HCT116 (cell line): ENCODE measurements at regions not wholly inside any gene's neighbourhood (a gene's known extent, or its start where the extent isn't known, plus 50 kb on each side); places are given as distances from the start of the nearest gene placed in this dataset.

Source experiments
- ATAC-seq: fragments of 200-7000 bp; cut with Tn5 transposase; 2 replicates; pipeline ENCODE4 v1.9.1; 2020; ENCODE audit warnings: mild to moderate bottlenecking, moderate library complexity
- BruUV-seq: library from RNA; stranded (reverse); fragments of 400-500 nt; replicated peaks from 2 replicates; lab custom pipeline; 2021; lab: Mats Ljungman, UMichigan
- CTCF ChIA-PET: fragments of 300-600 bp; sonication (Branson Sonifier 250); formaldehyde crosslinking; loops from one replicate; lab custom pipeline; 2021; ENCODE audit warnings: antibody characterized with exemption; lab: Charles Lee
- POLR2A ChIA-PET: fragments of 300-600, 350-600 bp; sonication (Branson Sonifier 250); formaldehyde crosslinking; loops from one replicate; lab custom pipeline; 2021; ENCODE audit warnings: antibody characterized with exemption; lab: Charles Lee
- RAD21 ChIA-PET, 2 experiments: fragments of 300-600 bp; sonication (Branson Sonifier 250); formaldehyde crosslinking; loops; one replicate each; lab custom pipeline; 2023; ENCODE audit warnings: low total read pairs in 2 of 2; ENCODE audit not compliant: uncharacterized antibody in 2 of 2, unreplicated experiment in 2 of 2, low non-redundant PET in 1 of 2; lab: Charles Lee
- DNase-seq: peaks from one replicate; pipeline ENCODE4 v3.0.0-alpha.2; 2010; ENCODE audit warnings: low read depth, low spot score
- H2AFZ ChIP-seq: fragments of 200-600 bp; shearing (Covaris generic), sonication (generic); 2 replicates; pipeline ENCODE4 v1.6.1; 2017; ENCODE audit warnings: low read depth, mixed run types, mixed read lengths, antibody characterized with exemption, low read length; ENCODE audit not compliant: poor library complexity, severe bottlenecking
- H3K27ac ChIP-seq: 2 replicates; pipeline ENCODE4 v1.5.1; 2012; ENCODE audit warnings: low read depth, low read length
- H3K27me3 ChIP-seq: fragments of 200-600 bp; sonication (generic); 2 replicates; pipeline ENCODE4 v1.6.1; 2016; ENCODE audit warnings: mixed run types, low read length, mixed read lengths; ENCODE audit not compliant: insufficient read depth
- H3K36me3 ChIP-seq, 2 experiments: fragments of 200-500 bp in 1 of 2; fragments of 200-600 bp in 1 of 2; sonication (Bioruptor generic) in 1 of 2; sonication (generic) in 1 of 2; 2 replicates each; pipeline versions ENCODE4 v1.5.1 to v1.6.1; 2014 to 2016; ENCODE audit warnings: low read length in 2 of 2, inconsistent platforms in 1 of 2, mixed read lengths in 1 of 2, mixed run types in 1 of 2; ENCODE audit not compliant: insufficient read depth in 2 of 2, control insufficient read depth in 1 of 2
- H3K4me1 ChIP-seq, 2 experiments: fragments of 200-600 bp in 1 of 2; sonication (generic) in 1 of 2; 2 replicates each; pipeline versions ENCODE4 v1.5.1 to v1.6.1; 2012 to 2017; ENCODE audit warnings: low read length in 2 of 2, inconsistent platforms in 1 of 2, mild to moderate bottlenecking in 1 of 2, mixed read lengths in 1 of 2, mixed run types in 1 of 2, moderate library complexity in 1 of 2; ENCODE audit not compliant: insufficient read depth in 2 of 2, control insufficient read depth in 1 of 2
- H3K4me2 ChIP-seq: fragments of 200-600 bp; sonication (generic); 2 replicates; pipeline ENCODE4 v1.6.1; 2017; ENCODE audit warnings: mixed run types, low read length, mixed read lengths
- H3K4me3 ChIP-seq, 2 experiments: fragments of 200-600 bp in 1 of 2; sonication (generic) in 1 of 2; replicated peaks in 1 of 2; 2 replicates each; pipeline ENCODE4 v1.5.1; 2011 to 2016; ENCODE audit warnings: low read length in 2 of 2, control low read depth in 1 of 2, low read depth in 1 of 2, mild to moderate bottlenecking in 1 of 2, mixed read lengths in 1 of 2, mixed run types in 1 of 2
- H3K79me2 ChIP-seq: fragments of 200-600 bp; sonication (generic); 2 replicates; pipeline ENCODE4 v1.6.1; 2017; ENCODE audit warnings: mild to moderate bottlenecking, mixed run types, low read length, moderate library complexity, mixed read lengths; ENCODE audit not compliant: insufficient read depth
- H3K9ac ChIP-seq: fragments of 200-600 bp; sonication (generic); 2 replicates; pipeline ENCODE4 v1.6.1; 2016; ENCODE audit warnings: low read length, mixed read lengths
- H3K9me2 ChIP-seq: fragments of 200-600 bp; sonication (generic), shearing (Covaris generic); 2 replicates; pipeline ENCODE4 v1.6.1; 2017; ENCODE audit warnings: mixed run types, mild to moderate bottlenecking, moderate library complexity; ENCODE audit not compliant: insufficient read depth
- H3K9me3 ChIP-seq, 2 experiments: fragments of 200-500 bp in 1 of 2; fragments of 200-600 bp in 1 of 2; sonication (Bioruptor generic) in 1 of 2; sonication (generic) in 1 of 2; 2 replicates each; pipeline ENCODE4 v1.6.1; 2014 to 2017; ENCODE audit warnings: low read length in 2 of 2, mixed read lengths in 2 of 2, inconsistent platforms in 1 of 2, low read depth in 1 of 2, mild to moderate bottlenecking in 1 of 2, mixed run types in 1 of 2, moderate library complexity in 1 of 2; ENCODE audit not compliant: control insufficient read depth in 1 of 2, insufficient read depth in 1 of 2
- H4K20me1 ChIP-seq: fragments of 200-600 bp; sonication (generic), shearing (Covaris generic); 2 replicates; pipeline ENCODE4 v1.6.1; 2017; ENCODE audit warnings: mixed run types, mild to moderate bottlenecking, moderate library complexity; ENCODE audit not compliant: insufficient read depth
- CEBPB ChIP-seq: IDR thresholded peaks from 2 replicates; pipeline ENCODE4 v1.6.1; 2012; ENCODE audit warnings: low read depth
- ELF1 ChIP-seq: IDR thresholded peaks from 2 replicates; pipeline ENCODE4 v1.6.1; 2012; ENCODE audit warnings: low read depth, borderline replicate concordance
- intact Hi-C: fragments of 100-400 bp; cut with micrococcal nuclease; formaldehyde crosslinking; loops from 2 replicates; pipeline ENCODE4 v1.10.0; 2022
- TF ChIP-seq, protein P1 (sequence below): IDR thresholded peaks from 2 replicates; pipeline ENCODE4 v1.6.1; 2011; ENCODE audit warnings: mild to moderate bottlenecking, low read length, moderate library complexity; ENCODE audit not compliant: insufficient replicate concordance; ENCODE audit errors: extremely low read depth

DNA sequence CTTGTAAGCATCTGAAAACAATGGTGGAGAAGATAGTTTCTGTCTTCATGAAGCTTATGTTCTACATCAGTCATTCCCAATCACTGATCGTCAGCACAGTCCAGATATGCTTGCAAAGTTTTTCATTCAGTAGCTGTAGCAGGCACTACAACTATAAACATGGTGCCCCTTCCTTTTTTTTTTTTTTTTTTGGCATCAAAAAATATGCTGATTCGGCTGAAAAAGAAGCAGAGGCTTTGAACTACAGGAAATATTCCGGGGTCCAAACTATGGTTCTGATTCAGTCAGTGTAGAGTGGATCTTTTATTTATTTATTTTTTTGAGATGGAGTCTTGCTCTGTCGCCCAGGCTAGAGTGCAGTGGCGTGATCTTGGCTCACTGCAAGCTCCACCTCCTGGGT is 414.4 kb downstream of the OLFM4 start:
- H3K27ac ChIP-seq, result no peak overlapping the region
- H3K27me3 ChIP-seq, result no peaks in the 10 kb centered on the region
- no peak for TF ChIP-seq CEBPB
- RAD21 ChIA-PET, result no interaction called here
- no peak overlapping the region for H2AFZ ChIP-seq
- CTCF ChIA-PET, result no interaction called here
- DNase-seq, result no peak
- no peak overlapping the region for H3K4me3 ChIP-seq
- H3K79me2 ChIP-seq, result no peaks in the 10 kb centered on the region
- no peak overlapping the region for H3K9ac ChIP-seq
- peaks cover 8 to 24% of the 10 kb centered on the region in 2 experiments; a peak in 2 of 4 replicates for H3K9me3 ChIP-seq
- H3K36me3 ChIP-seq, result no peaks in the 10 kb centered on the region
- POLR2A ChIA-PET, result no interaction called here
- intact Hi-C loops, result no loop called here
- no peaks in the 10 kb centered on the region for H3K4me1 ChIP-seq
- H4K20me1 ChIP-seq, result no peaks in the 10 kb centered on the region
- no peak overlapping the region for H3K4me2 ChIP-seq
- no TSS peak for BruUV-seq
- ATAC-seq, result no peak
- H3K9me2 ChIP-seq, result no peaks in the 10 kb centered on the region

DNA sequence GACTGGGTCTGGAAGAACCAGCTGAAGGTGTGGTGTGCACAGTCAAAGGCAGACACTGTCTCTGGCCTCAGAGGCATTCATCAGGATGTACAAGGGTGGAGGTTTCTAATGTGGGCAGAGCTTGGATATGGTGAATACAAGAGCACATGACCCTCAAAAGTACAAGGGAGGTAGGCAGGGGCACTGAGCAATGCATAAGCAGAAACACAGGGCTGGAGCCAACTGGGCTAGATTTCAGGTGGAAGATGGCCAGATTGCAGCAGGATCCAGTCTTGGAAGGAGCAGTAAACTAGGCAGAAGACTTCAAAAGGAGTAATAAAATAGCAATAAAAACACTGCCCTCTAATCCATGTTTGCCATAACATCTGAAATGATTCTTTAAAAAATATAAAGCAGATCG is 417.1 kb downstream of the OLFM4 start:
- intact Hi-C loops, result no loop called here
- Histone ChIP-seq H3K4me3 (no peak overlapping the region), H4K20me1 (no peaks in the 10 kb centered on the region), H3K4me1 (no peaks in the 10 kb centered on the region), H3K79me2 (no peaks in the 10 kb centered on the region), H3K4me2 (no peak overlapping the region), H3K27ac (no peak overlapping the region), H3K27me3 (no peaks in the 10 kb centered on the region), H3K9ac (no peak overlapping the region), H2AFZ (no peak overlapping the region), H3K9me2 (no peaks in the 10 kb centered on the region), H3K36me3 (no peaks in the 10 kb centered on the region), H3K9me3 (peaks cover 15 to 24% of the 10 kb centered on the region in 2 experiments; a peak in 2 of 4 replicates)
- ATAC-seq (no peak), DNase-seq (no peak)
- TF ChIP-seq ELF1 (no peak), CEBPB (no peak)
- TF ChIP-seq, protein P1, sequence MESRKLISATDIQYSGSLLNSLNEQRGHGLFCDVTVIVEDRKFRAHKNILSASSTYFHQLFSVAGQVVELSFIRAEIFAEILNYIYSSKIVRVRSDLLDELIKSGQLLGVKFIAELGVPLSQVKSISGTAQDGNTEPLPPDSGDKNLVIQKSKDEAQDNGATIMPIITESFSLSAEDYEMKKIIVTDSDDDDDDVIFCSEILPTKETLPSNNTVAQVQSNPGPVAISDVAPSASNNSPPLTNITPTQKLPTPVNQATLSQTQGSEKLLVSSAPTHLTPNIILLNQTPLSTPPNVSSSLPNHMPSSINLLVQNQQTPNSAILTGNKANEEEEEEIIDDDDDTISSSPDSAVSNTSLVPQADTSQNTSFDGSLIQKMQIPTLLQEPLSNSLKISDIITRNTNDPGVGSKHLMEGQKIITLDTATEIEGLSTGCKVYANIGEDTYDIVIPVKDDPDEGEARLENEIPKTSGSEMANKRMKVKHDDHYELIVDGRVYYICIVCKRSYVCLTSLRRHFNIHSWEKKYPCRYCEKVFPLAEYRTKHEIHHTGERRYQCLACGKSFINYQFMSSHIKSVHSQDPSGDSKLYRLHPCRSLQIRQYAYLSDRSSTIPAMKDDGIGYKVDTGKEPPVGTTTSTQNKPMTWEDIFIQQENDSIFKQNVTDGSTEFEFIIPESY, result no peak
- ChIA-PET RAD21 (no interaction called here), POLR2A (no interaction called here), CTCF (no interaction called here)
- BruUV-seq, result no TSS peak
